Nucleus accumbens (tissue), 56 donors: ENCODE measurements at regions not wholly inside any gene's neighbourhood (a gene's known extent, or its start where the extent isn't known, plus 50 kb on each side); places are given as distances from the start of the nearest gene placed in this dataset.
A peak's percentile ranks its signal among the peaks of the same experiment; 100 is the strongest.

Source experiments
- DNase-seq, 56 donors: peaks; one replicate each; lab custom pipeline; 2025; lab: John Stamatoyannopoulos, UW

- no peak for DNase-seq
Measured at GRCh38 chr5:127993476-127993875, 90.1 kb upstream of the SLC12A2 start.

- DNase-seq: no peak
Measured at GRCh38 chr5:127994087-127994660, 89.4 kb upstream of the SLC12A2 start.

GRCh38 chr5:127995556-127995955 lies 88.0 kb upstream of the SLC12A2 start:
- DNase-seq: no peak

GRCh38 chr5:127997201-127997704 lies 86.3 kb upstream of the SLC12A2 start:
- peak in 1 of 56 donors; percentile 2 for DNase-seq

- no peak for DNase-seq
Measured at GRCh38 chr5:127998950-127999615, 84.5 kb upstream of the SLC12A2 start.

GRCh38 chr5:127999909-128000308 lies 83.7 kb upstream of the SLC12A2 start:
- no peak for DNase-seq

- DNase-seq: no peak
Measured at GRCh38 chr5:128002425-128002824, 81.1 kb upstream of the SLC12A2 start.

GRCh38 chr5:128007939-128008338 lies 75.6 kb upstream of the SLC12A2 start:
- no peak for DNase-seq

GRCh38 chr5:128009403-128009802 lies 74.2 kb upstream of the SLC12A2 start:
- no peak for DNase-seq

GRCh38 chr5:128011339-128011738 lies 72.2 kb upstream of the SLC12A2 start:
- DNase-seq: no peak

GRCh38 chr5:128014578-128014977 lies 69.0 kb upstream of the SLC12A2 start:
- no peak for DNase-seq

- no peak for DNase-seq
Measured at GRCh38 chr5:128015478-128015877, 68.1 kb upstream of the SLC12A2 start.

- DNase-seq: no peak
Measured at GRCh38 chr5:128015978-128016377, 67.6 kb upstream of the SLC12A2 start.

GRCh38 chr5:128019391-128019790 lies 64.2 kb upstream of the SLC12A2 start:
- DNase-seq: no peak

GRCh38 chr5:128020012-128020411 lies 63.6 kb upstream of the SLC12A2 start:
- no peak for DNase-seq

GRCh38 chr5:128021411-128021810 lies 62.2 kb upstream of the SLC12A2 start:
- no peak for DNase-seq
